Activated naive CD8-positive, alpha-beta T cell treated with anti-CD3 and anti-CD28 coated beads, Interleukin-2, amount 50 U/mL, for 16 hours (primary cell): ENCODE measurements at regions not wholly inside any gene's neighbourhood (a gene's known extent, or its start where the extent isn't known, plus 50 kb on each side); places are given as distances from the start of the nearest gene placed in this dataset.

Experiments
- DNase-seq: peaks from one replicate; pipeline ENCODE4 v3.0.0-alpha.2; 2020; ENCODE audit warnings: low read depth, low spot score

DNA sequence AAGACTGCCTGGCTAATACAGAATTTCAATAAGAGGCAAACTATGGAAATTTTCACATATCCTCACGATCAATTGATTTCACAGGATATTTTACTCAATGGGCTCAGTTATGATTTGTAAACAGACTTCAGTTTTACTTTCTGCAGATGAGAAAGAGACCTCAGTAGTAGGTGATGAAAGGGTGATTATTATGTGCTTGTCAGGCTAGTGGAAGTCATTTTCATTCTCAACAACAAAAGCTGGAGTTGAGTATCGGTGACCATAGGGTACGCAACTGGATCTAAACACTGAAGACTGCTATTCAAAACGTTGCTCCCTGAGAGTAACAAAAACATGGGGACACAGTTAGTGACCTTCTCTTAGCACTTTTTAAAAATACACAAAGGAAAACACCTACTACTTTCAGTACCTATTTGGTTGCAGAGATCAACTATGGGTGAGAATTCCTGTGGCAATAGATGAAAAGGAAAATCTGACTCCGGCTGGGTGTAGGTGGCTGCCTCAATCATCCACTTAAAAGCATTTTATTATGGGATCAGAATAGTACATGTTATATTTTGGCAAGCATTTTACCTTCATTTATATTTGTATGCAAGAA is 126.2 kb upstream of the VRK2 start:
- DNase-seq = no peak

GRCh38 chr2:57934659-57935058 is 111.9 kb upstream of the VRK2 start:
- no peak for DNase-seq

DNA sequence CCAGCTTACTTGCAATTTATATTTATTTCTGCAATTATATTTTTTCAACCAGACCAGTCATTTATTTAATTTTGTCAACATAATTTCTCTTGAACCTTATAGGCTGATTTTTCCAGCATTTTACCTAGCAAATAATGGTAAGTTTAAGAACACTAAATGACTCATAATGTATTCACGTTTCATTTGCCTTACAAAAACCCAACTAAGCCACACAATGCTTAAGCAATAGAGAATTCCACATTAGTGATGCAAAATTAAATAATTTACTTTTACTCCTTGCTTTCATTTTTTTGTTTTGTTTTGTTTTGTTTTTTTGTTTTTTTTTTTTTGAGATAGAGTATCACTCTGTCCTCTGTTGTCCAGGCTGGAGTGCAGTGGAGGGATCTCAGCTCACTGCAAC is 110.4 kb upstream of the VRK2 start:
- no peak for DNase-seq

- no peak for DNase-seq
Observed at GRCh38 chr2:57937456-57937855, 109.2 kb upstream of the VRK2 start.

DNA sequence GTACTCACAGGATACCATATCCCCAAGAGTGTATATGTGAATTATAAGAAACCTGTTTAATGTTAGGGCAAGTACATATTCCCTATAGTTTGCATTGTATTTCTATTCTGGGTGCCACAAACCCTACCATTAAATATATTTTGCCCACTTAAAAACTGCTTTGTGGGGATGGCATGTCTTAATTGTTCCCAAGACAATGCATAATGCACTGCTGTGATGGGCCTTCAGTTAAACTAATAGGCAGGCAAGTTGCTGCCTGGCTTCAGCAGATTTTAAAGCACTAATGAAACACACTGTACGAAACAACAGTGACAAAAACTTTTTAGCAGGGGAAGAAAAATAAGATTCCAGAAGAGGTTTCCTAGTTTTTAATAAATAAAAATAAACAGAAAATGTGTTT is 104.8 kb upstream of the VRK2 start:
- DNase-seq = no peak

DNA sequence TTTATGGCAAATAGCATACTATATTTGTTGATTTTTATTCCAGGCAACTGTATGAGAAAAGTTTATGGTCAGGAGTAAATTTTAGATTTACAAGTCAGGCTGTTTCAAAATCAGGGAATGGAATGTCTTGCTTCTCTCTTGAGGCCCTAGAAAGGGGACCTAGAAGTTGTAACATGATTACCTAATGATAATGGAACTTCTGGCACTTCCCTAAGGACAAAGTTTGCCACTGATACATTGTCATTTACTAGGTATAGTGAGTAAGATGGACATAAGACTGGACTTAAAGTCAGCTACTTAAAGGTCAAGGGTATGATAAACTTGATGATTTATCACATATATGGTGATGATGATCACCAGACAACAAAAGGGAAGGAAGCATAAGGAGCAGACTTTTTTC is 103.3 kb upstream of the VRK2 start:
- DNase-seq = no peak

GRCh38 chr2:57947398-57947797 is 99.2 kb upstream of the VRK2 start:
- DNase-seq = no peak

GRCh38 chr2:57954020-57954419 is 92.6 kb upstream of the VRK2 start:
- DNase-seq = no peak

DNA sequence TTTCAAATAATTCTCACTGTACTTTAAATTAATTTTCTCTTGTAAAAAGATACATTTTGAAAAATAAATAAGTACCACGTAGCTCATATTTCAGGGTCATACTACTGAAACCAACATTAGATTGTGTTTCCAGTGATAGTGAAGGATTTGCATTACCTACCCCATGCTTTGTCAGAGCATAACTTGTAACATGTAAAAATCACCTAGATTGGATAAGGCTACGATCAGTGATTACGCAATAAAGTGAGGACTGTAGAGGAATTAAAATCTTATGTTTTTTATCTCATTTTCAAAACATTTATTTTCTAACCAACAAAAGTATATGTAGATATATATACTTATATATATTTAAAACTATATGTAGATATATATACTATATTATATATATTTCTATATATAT is 89.4 kb upstream of the VRK2 start:
- DNase-seq = no peak

DNA sequence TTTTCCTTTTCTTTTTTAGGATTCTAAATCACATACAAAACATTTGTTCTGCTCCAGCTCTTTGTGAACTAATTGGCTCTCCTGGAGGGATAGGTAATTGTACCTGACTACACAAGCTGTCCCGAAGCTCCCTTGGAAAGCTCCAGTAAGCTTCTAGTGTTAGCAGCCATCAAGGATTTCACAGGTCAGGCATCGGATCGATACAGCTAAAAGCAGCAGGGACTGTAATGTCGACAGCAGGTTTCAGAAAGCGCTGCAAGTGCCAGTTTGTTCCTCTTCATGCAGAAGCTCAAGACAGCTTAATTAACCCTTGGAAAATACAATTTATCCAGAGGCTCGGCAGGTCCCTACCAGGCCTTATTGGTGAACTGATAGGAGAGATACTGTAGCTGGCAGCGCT is 87.2 kb upstream of the VRK2 start:
- DNase-seq = no peak

- DNase-seq = no peak
Observed at GRCh38 chr2:57962861-57963260, 83.7 kb upstream of the VRK2 start.

- no peak for DNase-seq
Observed at GRCh38 chr2:57965219-57965618, 81.4 kb upstream of the VRK2 start.

- DNase-seq = no peak
Observed at GRCh38 chr2:57965961-57966360, 80.6 kb upstream of the VRK2 start.

DNA sequence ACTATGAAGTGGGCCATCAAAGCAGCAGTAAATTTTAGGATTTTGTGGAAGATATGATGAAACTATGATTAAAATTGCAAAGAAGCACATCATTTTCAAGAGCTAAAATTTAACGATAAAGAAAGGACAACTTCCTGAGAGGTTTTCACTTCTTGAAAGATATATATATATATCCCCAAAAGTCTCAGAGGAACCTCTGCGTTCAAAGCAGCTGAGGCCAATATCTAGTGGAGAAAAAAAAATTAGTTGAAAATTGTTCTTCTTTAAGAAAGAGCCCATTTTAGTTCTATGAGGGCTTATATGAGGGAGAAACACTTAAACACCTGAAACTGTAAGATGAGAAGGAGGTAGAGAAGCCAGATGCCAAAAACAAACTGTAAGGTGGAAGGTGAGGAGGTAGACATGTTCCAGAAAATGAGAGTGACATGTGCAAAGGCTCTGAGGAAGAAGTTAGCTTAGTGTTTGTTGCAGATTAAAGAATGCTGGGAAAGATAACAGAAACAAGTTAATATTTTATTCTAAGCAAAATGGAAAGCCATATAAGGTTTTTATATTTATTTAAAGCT is 72.9 kb upstream of the VRK2 start:
- DNase-seq = no peak

DNA sequence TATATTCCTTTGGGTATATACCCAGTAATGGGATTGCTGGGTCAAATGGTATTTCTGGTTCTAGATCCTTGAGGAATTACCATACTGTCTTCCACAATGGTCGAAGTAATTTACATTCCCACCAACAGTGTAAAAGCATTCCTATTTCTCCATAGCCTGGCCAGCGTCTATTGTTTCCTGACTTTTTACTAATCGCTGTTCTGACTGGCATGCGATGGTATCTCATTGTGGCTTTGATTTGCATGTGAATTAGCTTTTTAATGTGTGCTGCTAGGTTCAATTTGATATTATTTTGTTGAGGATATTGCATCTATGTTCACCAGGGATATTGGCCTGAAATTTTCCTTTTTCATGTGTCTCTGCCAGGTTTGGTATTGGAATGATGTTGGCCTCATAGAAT is 67.4 kb upstream of the VRK2 start:
- no peak for DNase-seq

GRCh38 chr2:57981083-57981768 is 65.4 kb upstream of the VRK2 start:
- DNase-seq = no peak

DNA sequence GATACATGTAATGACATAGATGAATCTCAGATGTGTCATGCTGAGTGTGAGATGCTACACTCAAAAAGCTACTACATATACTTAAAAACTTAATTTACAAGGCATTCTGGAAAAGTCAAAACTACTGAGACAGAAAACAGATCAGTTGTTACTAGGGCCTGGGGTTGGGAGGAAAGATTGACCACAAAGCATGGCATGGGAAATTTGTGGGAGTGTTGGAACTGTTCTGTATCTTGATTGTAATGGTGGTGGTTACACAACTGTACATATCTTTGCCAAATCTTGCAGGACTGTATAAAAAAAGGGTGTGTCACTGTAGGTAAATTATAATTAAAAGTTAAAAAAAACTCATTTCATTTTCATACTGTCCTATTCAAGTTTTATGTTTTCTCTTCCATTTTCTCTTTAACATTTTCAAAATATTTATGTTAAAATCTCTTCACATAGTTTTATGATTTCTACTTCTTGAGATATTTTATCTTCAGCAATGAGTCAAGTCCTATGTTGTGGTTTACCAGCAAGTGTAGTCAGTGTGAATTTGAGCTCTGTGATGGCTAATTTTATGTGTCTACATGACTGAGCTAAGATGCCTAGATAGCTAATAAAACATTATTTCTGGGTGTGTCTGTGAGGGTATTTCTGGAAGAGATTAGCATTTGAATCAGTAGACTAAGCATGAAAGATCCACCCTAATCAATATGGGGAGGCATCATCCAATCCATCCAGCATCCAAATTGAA is 58.6 kb upstream of the VRK2 start:
- DNase-seq = no peak

- no peak for DNase-seq
Observed at GRCh38 chr2:57990118-57990725, 56.4 kb upstream of the VRK2 start.
